Stimulated activated CD4-positive, alpha-beta T cell treated with anti-CD3 and anti-CD28 coated beads, Interleukin-4, amount 100 ng/mL, for 1 hour (primary cell): ENCODE measurements at regions not wholly inside any gene's neighbourhood (a gene's known extent, or its start where the extent isn't known, plus 50 kb on each side); places are given as distances from the start of the nearest gene placed in this dataset.

ENCODE experiments used
- DNase-seq: peaks from one replicate; pipeline ENCODE4 v3.0.0-alpha.2; 2020

DNA sequence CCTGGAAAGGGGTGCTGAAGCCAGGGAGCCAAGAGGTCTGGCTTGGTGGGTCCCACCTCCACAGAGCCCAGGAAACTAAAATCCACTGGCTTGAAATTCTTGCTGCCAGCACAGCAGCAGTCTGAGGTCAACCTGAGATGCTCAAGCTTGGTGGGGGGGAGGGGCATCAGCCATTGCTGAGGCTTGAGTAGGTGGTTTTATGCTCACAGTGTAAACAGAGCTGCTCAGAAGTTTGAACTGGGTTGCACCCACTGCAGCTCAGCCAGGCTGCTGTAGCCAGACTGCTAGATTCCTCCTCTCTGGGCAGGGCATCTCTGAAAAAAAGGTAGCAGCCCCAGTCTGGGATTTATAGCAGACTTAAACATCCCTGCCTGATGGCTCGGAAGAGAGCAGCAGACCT, 55.5 kb upstream of the FBXL17 start:
- DNase-seq, result no peak

DNA sequence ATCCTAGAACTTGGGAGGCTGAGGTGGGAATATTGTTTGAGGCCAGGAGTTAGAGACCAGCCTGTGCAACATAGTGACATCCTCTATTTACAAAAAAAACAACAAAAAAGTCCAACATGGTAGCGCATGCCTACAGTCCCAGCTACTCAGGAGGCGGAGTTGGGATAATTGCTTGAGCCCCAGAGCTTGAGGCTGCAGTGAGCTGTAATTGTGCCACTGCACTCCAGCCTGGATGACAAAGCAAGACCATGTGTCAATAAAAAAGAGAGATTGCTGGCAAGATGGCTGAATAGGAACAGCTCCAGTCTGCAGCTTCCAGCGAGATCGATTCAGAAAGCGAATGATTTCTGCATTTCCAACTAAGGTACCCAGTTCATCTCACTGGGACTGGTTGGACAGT, 54.8 kb upstream of the FBXL17 start:
- no peak for DNase-seq

GRCh38 chr5:108433600-108433999, 51.7 kb upstream of the FBXL17 start:
- DNase-seq, result no peak

GRCh38 chr5:108432024-108432423, 50.1 kb upstream of the FBXL17 start:
- DNase-seq, result no peak
